Subcutaneous abdominal adipose tissue (tissue), 5 donors: ENCODE measurements at regions not wholly inside any gene's neighbourhood (a gene's known extent, or its start where the extent isn't known, plus 50 kb on each side); places are given as distances from the start of the nearest gene placed in this dataset.

Experiments used
- H3K27ac ChIP-seq: one replicate; pipeline ENCODE4 v1.7.0; 2013; ENCODE audit warnings: low read depth, mild to moderate bottlenecking, inconsistent platforms, low read length, moderate library complexity
- H3K27me3 ChIP-seq, 5 donors: one replicate each; pipeline ENCODE4 v1.7.0; 2013; ENCODE audit warnings: low read length in 5 of 5, inconsistent platforms in 1 of 5; ENCODE audit not compliant: control insufficient read depth in 5 of 5, insufficient read depth in 4 of 5
- H3K36me3 ChIP-seq, 5 donors: one replicate each; pipeline ENCODE4 v1.7.0; 2013; ENCODE audit warnings: low read length in 5 of 5; ENCODE audit not compliant: control insufficient read depth in 5 of 5, insufficient read depth in 5 of 5
- H3K4me1 ChIP-seq, 5 donors: one replicate each; pipeline ENCODE4 v1.7.0; 2013; ENCODE audit warnings: low read length in 5 of 5, mild to moderate bottlenecking in 3 of 5, moderate library complexity in 1 of 5; ENCODE audit not compliant: control insufficient read depth in 5 of 5, insufficient read depth in 5 of 5
- H3K4me3 ChIP-seq, 5 donors: one replicate each; pipeline ENCODE4 v1.7.0; 2013; ENCODE audit warnings: low read length in 5 of 5, low read depth in 1 of 5
- H3K9ac ChIP-seq, 5 donors: one replicate each; pipeline ENCODE4 v1.7.0; 2013; ENCODE audit warnings: low read length in 5 of 5, mild to moderate bottlenecking in 4 of 5, moderate library complexity in 3 of 5
- H3K9me3 ChIP-seq, 5 donors: one replicate each; pipeline ENCODE4 v1.7.0; 2013; ENCODE audit warnings: low read length in 5 of 5; ENCODE audit not compliant: control insufficient read depth in 5 of 5
- donor health status: healthy.
- donor health status: healthy.
- donor health status: healthy.
- donor health status: healthy.
- donor health status: healthy.

- Histone ChIP-seq H3K9me3 (no peaks in the 10 kb centered on the region), H3K27ac (peak overlapping the region; percentile 56), H3K9ac (no peak overlapping the region), H3K4me3 (no peak overlapping the region), H3K27me3 (no peaks in the 10 kb centered on the region), H3K4me1 (peaks cover 0 to 15% (median 7%) of the 10 kb centered on the region in 5 donors), H3K36me3 (no peaks in the 10 kb centered on the region)
These were observed 231.3 kb upstream of the TANK start for GRCh38 chr2:160928854-160929301.

- no peaks in the 10 kb centered on the region for H3K27me3 ChIP-seq
- H3K4me1 ChIP-seq = peaks cover 0 to 15% (median 7%) of the 10 kb centered on the region in 5 donors
- no peak overlapping the region for H3K9ac ChIP-seq
- H3K36me3 ChIP-seq = no peaks in the 10 kb centered on the region
- no peak overlapping the region for H3K4me3 ChIP-seq
- H3K9me3 ChIP-seq = no peaks in the 10 kb centered on the region
- no peak overlapping the region for H3K27ac ChIP-seq
These were observed 228.7 kb upstream of the TANK start for GRCh38 chr2:160931531-160931930.

GRCh38 chr2:160932960-160933359 lies 227.3 kb upstream of the TANK start:
- Histone ChIP-seq H3K4me1 (peaks cover 0 to 15% (median 7%) of the 10 kb centered on the region in 5 donors), H3K27me3 (no peaks in the 10 kb centered on the region), H3K36me3 (no peaks in the 10 kb centered on the region), H3K9ac (no peak overlapping the region), H3K27ac (no peak overlapping the region), H3K4me3 (no peak overlapping the region), H3K9me3 (no peaks in the 10 kb centered on the region)

GRCh38 chr2:160934263-160934662 lies 226.0 kb upstream of the TANK start:
- Histone ChIP-seq H3K9ac (no peak overlapping the region), H3K4me1 (peaks cover 0 to 6% (median 0%) of the 10 kb centered on the region in 5 donors), H3K9me3 (no peaks in the 10 kb centered on the region), H3K4me3 (no peak overlapping the region), H3K27me3 (no peaks in the 10 kb centered on the region), H3K36me3 (no peaks in the 10 kb centered on the region), H3K27ac (no peak overlapping the region)

GRCh38 chr2:160934991-160935390 lies 225.2 kb upstream of the TANK start:
- Histone ChIP-seq H3K9ac (no peak overlapping the region), H3K4me1 (no peaks in the 10 kb centered on the region), H3K4me3 (no peak overlapping the region), H3K9me3 (no peaks in the 10 kb centered on the region), H3K36me3 (no peaks in the 10 kb centered on the region), H3K27me3 (no peaks in the 10 kb centered on the region), H3K27ac (no peak overlapping the region)

- H3K27me3 ChIP-seq = no peaks in the 10 kb centered on the region
- H3K9ac ChIP-seq = no peak overlapping the region
- H3K4me3 ChIP-seq = no peak overlapping the region
- no peak overlapping the region for H3K27ac ChIP-seq
- no peaks in the 10 kb centered on the region for H3K4me1 ChIP-seq
- H3K36me3 ChIP-seq = no peaks in the 10 kb centered on the region
- no peaks in the 10 kb centered on the region for H3K9me3 ChIP-seq
These were observed 224.0 kb upstream of the TANK start for GRCh38 chr2:160936044-160936806.

- Histone ChIP-seq H3K27me3 (no peaks in the 10 kb centered on the region), H3K9ac (no peak overlapping the region), H3K36me3 (no peaks in the 10 kb centered on the region), H3K9me3 (no peaks in the 10 kb centered on the region), H3K4me3 (no peak overlapping the region), H3K4me1 (no peaks in the 10 kb centered on the region), H3K27ac (no peak overlapping the region)
These were observed 220.0 kb upstream of the TANK start for GRCh38 chr2:160940271-160940670.

- no peak overlapping the region for H3K9ac ChIP-seq
- H3K4me1 ChIP-seq = no peaks in the 10 kb centered on the region
- no peaks in the 10 kb centered on the region for H3K9me3 ChIP-seq
- no peak overlapping the region for H3K27ac ChIP-seq
- H3K27me3 ChIP-seq = no peaks in the 10 kb centered on the region
- no peak overlapping the region for H3K4me3 ChIP-seq
- no peaks in the 10 kb centered on the region for H3K36me3 ChIP-seq
These were observed 219.5 kb upstream of the TANK start for GRCh38 chr2:160940699-160941098.

- H3K4me1 ChIP-seq = no peaks in the 10 kb centered on the region
- no peak overlapping the region for H3K27ac ChIP-seq
- H3K4me3 ChIP-seq = no peak overlapping the region
- H3K36me3 ChIP-seq = no peaks in the 10 kb centered on the region
- no peaks in the 10 kb centered on the region for H3K27me3 ChIP-seq
- H3K9ac ChIP-seq = no peak overlapping the region
- H3K9me3 ChIP-seq = no peaks in the 10 kb centered on the region
These were observed 218.9 kb upstream of the TANK start for GRCh38 chr2:160941290-160941846.

- no peak overlapping the region for H3K9ac ChIP-seq
- no peaks in the 10 kb centered on the region for H3K36me3 ChIP-seq
- no peaks in the 10 kb centered on the region for H3K4me1 ChIP-seq
- no peaks in the 10 kb centered on the region for H3K9me3 ChIP-seq
- no peak overlapping the region for H3K27ac ChIP-seq
- no peak overlapping the region for H3K4me3 ChIP-seq
- H3K27me3 ChIP-seq = no peaks in the 10 kb centered on the region
These were observed 217.6 kb upstream of the TANK start for GRCh38 chr2:160942476-160943142.
